ENCODE measurements at regions not wholly inside any gene's neighbourhood (a gene's known extent, or its start where the extent isn't known, plus 50 kb on each side); places are given as distances from the start of the nearest gene placed in this dataset.

DNA sequence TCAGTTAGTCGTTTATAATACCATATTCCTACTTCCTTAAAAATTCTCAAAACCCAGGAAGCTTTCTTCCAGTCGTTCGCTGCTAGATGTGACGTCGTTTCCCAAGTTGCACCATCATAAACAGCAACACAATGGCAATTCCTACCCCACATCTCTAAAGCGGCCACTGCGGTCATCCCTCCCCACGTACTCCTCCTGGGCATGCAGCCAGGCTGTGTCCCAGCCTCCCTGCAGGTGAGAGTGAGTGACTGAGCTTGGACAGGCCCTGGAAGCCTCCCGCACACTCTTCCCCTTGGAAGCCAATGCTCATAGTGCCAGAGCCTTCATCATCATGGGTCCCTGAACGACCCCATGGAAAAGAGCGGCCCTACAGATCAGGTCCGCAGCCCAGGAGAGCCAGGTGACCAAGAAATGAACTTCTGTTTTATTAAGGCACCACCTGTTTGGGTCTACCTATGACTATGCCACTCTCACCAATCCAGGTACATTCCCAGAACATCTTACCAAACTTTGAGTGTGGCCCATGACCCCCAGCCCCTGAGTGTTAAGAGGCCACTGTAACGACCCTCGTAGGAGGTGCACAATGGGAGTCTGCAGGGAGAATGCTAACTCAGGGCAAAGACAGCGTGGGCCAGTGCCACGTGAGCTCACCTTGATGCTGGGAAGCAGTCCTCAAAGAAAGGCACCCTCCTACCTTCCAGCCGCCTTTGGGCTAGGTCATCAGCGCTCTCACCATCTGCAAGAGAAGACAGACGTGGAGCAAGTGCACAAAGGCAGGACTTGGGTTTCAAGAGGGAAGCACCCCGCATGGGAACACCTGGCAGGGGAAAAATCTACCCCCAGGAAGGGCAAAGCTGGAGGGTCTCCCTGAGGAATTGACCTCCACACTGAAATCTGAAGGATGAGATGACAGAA, 74.7 kb upstream of the RAB6C start:
- H3K27me3 ChIP-seq (ENCODE audit: control insufficient read depth in 4 of 4, insufficient read depth in 4 of 4, low read length in 3 of 4) = no peaks in the 10 kb centered on the region

DNA sequence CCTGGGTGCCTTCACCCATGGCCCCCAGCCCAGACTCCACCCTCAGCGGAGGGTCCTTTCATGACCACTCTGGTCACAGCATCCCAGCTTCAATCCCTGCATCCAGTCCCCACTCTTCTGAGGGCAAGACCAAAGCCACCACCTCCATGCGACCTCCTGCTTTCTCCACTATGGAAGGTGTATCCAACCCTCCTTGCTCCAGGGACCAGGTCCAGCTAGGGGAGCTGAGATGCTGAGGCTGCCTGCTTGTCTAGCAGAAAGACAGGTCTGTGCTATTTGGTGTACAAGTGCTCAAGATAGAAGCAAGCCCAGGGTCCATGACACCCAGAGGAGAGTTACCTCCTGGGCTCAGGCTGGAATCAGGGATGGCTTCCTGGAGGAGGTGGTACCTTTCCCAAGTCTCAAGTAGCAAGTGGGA, 73.8 kb upstream of the RAB6C start:
- Histone ChIP-seq H3K27me3 (ENCODE audit: control insufficient read depth in 4 of 4, insufficient read depth in 4 of 4, low read length in 3 of 4) (no peaks in the 10 kb centered on the region), H3K36me3 (ENCODE audit: control insufficient read depth in 4 of 4, insufficient read depth in 3 of 4, low read depth in 1 of 4, low read length in 3 of 4) (no peaks in the 10 kb centered on the region), H3K27ac (ENCODE audit: low read depth in 1 of 2, low read length in 2 of 2) (no peak overlapping the region), H3K4me3 (ENCODE audit: low read depth in 1 of 3, low read length in 3 of 3) (no peak overlapping the region), H3K9me3 (ENCODE audit: control insufficient read depth in 4 of 4, low read length in 3 of 4) (no peaks in the 10 kb centered on the region), H3K9ac (ENCODE audit: low read depth in 1 of 2, low read length in 2 of 2) (no peak overlapping the region), H3K4me1 (ENCODE audit: control insufficient read depth in 4 of 4, insufficient read depth in 4 of 4, low read length in 3 of 4) (no peaks in the 10 kb centered on the region)
- WGBS = 90% methylated on average over 2 of the region's 2 CpGs
- no peak for DNase-seq (ENCODE audit: low spot score)
- TF ChIP-seq SP1 (IDR thresholded peaks at IDR 0.05) = no peak
- TF ChIP-seq TAF1 (conservative IDR thresholded peaks at IDR 0.05) = no peak
- TF ChIP-seq EGR1 (IDR thresholded peaks at IDR 0.05; ENCODE audit: low read depth in 2 of 2) = no peak
- TF ChIP-seq HNF4G (IDR thresholded peaks at IDR 0.05) = no peak
- no peak for TF ChIP-seq FOXA1 (IDR thresholded peaks at IDR 0.05)
- TF ChIP-seq, protein P1, sequence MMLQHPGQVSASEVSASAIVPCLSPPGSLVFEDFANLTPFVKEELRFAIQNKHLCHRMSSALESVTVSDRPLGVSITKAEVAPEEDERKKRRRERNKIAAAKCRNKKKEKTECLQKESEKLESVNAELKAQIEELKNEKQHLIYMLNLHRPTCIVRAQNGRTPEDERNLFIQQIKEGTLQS (IDR thresholded peaks at IDR 0.05) = no peak
- TF ChIP-seq RAD21 (IDR thresholded peaks at IDR 0.05) = no peak
- no peak for TF ChIP-seq FOXA2 (IDR thresholded peaks at IDR 0.05)
- no peak for TF ChIP-seq GABPA (IDR thresholded peaks at IDR 0.05 in 1 of 2, conservative IDR thresholded peaks at IDR 0.05 in 1 of 2)
- TF ChIP-seq, protein P2, sequence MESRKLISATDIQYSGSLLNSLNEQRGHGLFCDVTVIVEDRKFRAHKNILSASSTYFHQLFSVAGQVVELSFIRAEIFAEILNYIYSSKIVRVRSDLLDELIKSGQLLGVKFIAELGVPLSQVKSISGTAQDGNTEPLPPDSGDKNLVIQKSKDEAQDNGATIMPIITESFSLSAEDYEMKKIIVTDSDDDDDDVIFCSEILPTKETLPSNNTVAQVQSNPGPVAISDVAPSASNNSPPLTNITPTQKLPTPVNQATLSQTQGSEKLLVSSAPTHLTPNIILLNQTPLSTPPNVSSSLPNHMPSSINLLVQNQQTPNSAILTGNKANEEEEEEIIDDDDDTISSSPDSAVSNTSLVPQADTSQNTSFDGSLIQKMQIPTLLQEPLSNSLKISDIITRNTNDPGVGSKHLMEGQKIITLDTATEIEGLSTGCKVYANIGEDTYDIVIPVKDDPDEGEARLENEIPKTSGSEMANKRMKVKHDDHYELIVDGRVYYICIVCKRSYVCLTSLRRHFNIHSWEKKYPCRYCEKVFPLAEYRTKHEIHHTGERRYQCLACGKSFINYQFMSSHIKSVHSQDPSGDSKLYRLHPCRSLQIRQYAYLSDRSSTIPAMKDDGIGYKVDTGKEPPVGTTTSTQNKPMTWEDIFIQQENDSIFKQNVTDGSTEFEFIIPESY (IDR thresholded peaks at IDR 0.05) = no peak
- TF ChIP-seq YY1 (IDR thresholded peaks at IDR 0.05) = no peak
- TF ChIP-seq, protein P3, sequence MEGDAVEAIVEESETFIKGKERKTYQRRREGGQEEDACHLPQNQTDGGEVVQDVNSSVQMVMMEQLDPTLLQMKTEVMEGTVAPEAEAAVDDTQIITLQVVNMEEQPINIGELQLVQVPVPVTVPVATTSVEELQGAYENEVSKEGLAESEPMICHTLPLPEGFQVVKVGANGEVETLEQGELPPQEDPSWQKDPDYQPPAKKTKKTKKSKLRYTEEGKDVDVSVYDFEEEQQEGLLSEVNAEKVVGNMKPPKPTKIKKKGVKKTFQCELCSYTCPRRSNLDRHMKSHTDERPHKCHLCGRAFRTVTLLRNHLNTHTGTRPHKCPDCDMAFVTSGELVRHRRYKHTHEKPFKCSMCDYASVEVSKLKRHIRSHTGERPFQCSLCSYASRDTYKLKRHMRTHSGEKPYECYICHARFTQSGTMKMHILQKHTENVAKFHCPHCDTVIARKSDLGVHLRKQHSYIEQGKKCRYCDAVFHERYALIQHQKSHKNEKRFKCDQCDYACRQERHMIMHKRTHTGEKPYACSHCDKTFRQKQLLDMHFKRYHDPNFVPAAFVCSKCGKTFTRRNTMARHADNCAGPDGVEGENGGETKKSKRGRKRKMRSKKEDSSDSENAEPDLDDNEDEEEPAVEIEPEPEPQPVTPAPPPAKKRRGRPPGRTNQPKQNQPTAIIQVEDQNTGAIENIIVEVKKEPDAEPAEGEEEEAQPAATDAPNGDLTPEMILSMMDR (IDR thresholded peaks at IDR 0.05; ENCODE audit: low read depth, low read length, missing input control) = no peak
- no peak for TF ChIP-seq JUND (IDR thresholded peaks at IDR 0.05)
- no peak for TF ChIP-seq NR2F2 (IDR thresholded peaks at IDR 0.05)
- TF ChIP-seq, protein P4, sequence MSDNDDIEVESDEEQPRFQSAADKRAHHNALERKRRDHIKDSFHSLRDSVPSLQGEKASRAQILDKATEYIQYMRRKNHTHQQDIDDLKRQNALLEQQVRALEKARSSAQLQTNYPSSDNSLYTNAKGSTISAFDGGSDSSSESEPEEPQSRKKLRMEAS (IDR thresholded peaks at IDR 0.05) = no peak

More for the DNA sequence above, 74.7 kb upstream of the RAB6C start:
- Histone ChIP-seq H3K9ac (ENCODE audit: low read depth in 1 of 2, low read length in 2 of 2) (no peak overlapping the region), H3K4me1 (ENCODE audit: control insufficient read depth in 4 of 4, insufficient read depth in 4 of 4, low read length in 3 of 4) (no peaks in the 10 kb centered on the region), H3K9me3 (ENCODE audit: control insufficient read depth in 4 of 4, low read length in 3 of 4) (no peaks in the 10 kb centered on the region), H3K36me3 (ENCODE audit: control insufficient read depth in 4 of 4, insufficient read depth in 3 of 4, low read depth in 1 of 4, low read length in 3 of 4) (no peaks in the 10 kb centered on the region), H3K4me3 (ENCODE audit: low read depth in 1 of 3, low read length in 3 of 3) (no peak overlapping the region), H3K27ac (ENCODE audit: low read depth in 1 of 2, low read length in 2 of 2) (no peak overlapping the region)
- DNase-seq (ENCODE audit: low spot score) = peak; percentile 20
- TF ChIP-seq HNF4A (conservative IDR thresholded peaks at IDR 0.05) (no peak), FOXA2 (IDR thresholded peaks at IDR 0.05) (no peak), HNF4G (IDR thresholded peaks at IDR 0.05) (no peak), RAD21 (IDR thresholded peaks at IDR 0.05) (no peak), JUND (IDR thresholded peaks at IDR 0.05) (no peak), YY1 (IDR thresholded peaks at IDR 0.05) (no peak), FOXA1 (IDR thresholded peaks at IDR 0.05) (no peak), TAF1 (conservative IDR thresholded peaks at IDR 0.05) (no peak), EGR1 (IDR thresholded peaks at IDR 0.05; ENCODE audit: low read depth in 2 of 2) (no peak), NR2F2 (IDR thresholded peaks at IDR 0.05) (no peak), SP1 (IDR thresholded peaks at IDR 0.05) (no peak)
- TF ChIP-seq, protein P4 (IDR thresholded peaks at IDR 0.05) = no peak
- TF ChIP-seq, protein P2 (IDR thresholded peaks at IDR 0.05) = no peak
- TF ChIP-seq, protein P1 (IDR thresholded peaks at IDR 0.05) = no peak
- TF ChIP-seq, protein P3 (IDR thresholded peaks at IDR 0.05; ENCODE audit: low read depth, low read length, missing input control) = no peak
- WGBS = 81% methylated on average over 20 of the region's 20 CpGs

Measured in liver (tissue), 8 donors.